ENCODE measurements at regions not wholly inside any gene's neighbourhood (a gene's known extent, or its start where the extent isn't known, plus 50 kb on each side); places are given as distances from the start of the nearest gene placed in this dataset.
"Not testable (repeated sequence)": the region's sequence is repeated elsewhere in the genome, so short reads cannot be mapped to it uniquely, and the experiment has no call there.

DNA sequence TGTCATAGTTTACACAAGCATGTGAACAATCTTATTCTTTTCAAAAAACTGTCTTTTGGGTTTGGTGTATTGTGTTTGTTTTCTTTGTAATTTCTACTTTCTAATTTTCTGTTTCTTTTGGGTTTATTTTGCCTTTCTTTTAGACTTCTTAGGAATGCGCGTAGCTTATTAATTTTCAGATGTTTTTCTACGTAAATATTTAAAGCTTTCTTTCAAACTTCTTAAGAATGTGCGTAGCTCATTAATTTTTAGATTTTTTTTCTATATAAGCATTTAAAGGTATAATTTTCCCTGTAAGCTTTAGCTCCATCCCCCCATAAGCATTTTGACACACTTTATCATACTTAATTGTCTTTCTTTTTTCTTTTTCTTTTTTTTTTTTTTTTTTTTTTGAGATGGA is 55.2 kb downstream of the RAD54L2 start:
- Histone ChIP-seq H3K14ac (ENCODE audit: insufficient read depth, low read length) (no peak overlapping the region), H3K79me1 (ENCODE audit: insufficient read depth, low read depth, low read length, poor library complexity, severe bottlenecking) (no peaks in the 10 kb centered on the region), H3K18ac (ENCODE audit: insufficient read length, low read depth, low read length) (no peak overlapping the region), H3K23me2 (ENCODE audit: insufficient read length, low read depth, low read length, poor library complexity, severe bottlenecking) (no peaks in the 10 kb centered on the region), H2BK15ac (ENCODE audit: low read depth, low read length) (no peak overlapping the region), H3K9ac (ENCODE audit: extremely low read depth, insufficient read length, low read length) (no peak overlapping the region), H4K20me1 (ENCODE audit: control insufficient read depth, insufficient read depth, insufficient read length) (no peaks in the 10 kb centered on the region), H3K27ac (ENCODE audit: insufficient read length, low read depth, low read length) (no peak overlapping the region), H2BK120ac (ENCODE audit: low read depth, low read length, poor library complexity, severe bottlenecking) (no peak overlapping the region), H4K8ac (replicated peaks; ENCODE audit: insufficient read length, low read depth, low read length) (no peak overlapping the region), H3K23ac (ENCODE audit: insufficient read length, low read depth, low read length) (no peak overlapping the region), H2BK12ac (ENCODE audit: insufficient read length, low read depth, low read length) (no peak overlapping the region), H4K91ac (ENCODE audit: insufficient read length, low read depth, low read length) (no peak overlapping the region), H4K5ac (ENCODE audit: insufficient read length, low read depth, low read length) (no peak overlapping the region), H2AK5ac (ENCODE audit: insufficient read length, low read length) (no peak overlapping the region), H3K9me3 (ENCODE audit: control insufficient read depth, low read depth, low read length) (no peaks in the 10 kb centered on the region), H2BK20ac (ENCODE audit: low read depth, low read length, poor library complexity, severe bottlenecking) (no peak overlapping the region), H3K4ac (ENCODE audit: low read depth, low read length) (no peak overlapping the region), H2AFZ (ENCODE audit: low read length) (no peak overlapping the region), H3K79me2 (ENCODE audit: insufficient read depth, low read length) (no peaks in the 10 kb centered on the region), H3K4me2 (ENCODE audit: insufficient read depth, insufficient read length, low read length) (no peak overlapping the region), H2BK5ac (ENCODE audit: insufficient read length, low read length) (no peak overlapping the region), H3K56ac (ENCODE audit: insufficient read length, low read depth, low read length) (no peak overlapping the region), H3K27me3 (ENCODE audit: insufficient read depth, low read length) (no peaks in the 10 kb centered on the region), H3T11ph (ENCODE audit: low read length) (no peak overlapping the region), H3K4me1 (ENCODE audit: insufficient read depth, low read length) (no peaks in the 10 kb centered on the region)
- H3K4me3 Mint-ChIP-seq = no peak overlapping the region
- no peak for DNase-seq
- H3K4me1 Mint-ChIP-seq = no peaks in the 10 kb centered on the region
- no CpG with 5 or more reads among the region's 4 CpGs for WGBS (ENCODE audit: extremely low coverage, insufficient read length, low lambda C conversion rate)
- peaks cover 8 to 31% (median 20%) of the 10 kb centered on the region in 3 experiments; a peak in 6 of 7 replicates for H3K36me3 Mint-ChIP-seq (ENCODE audit: insufficient read depth in 1 of 3, low read depth in 3 of 3)
- H3K27me3 Mint-ChIP-seq (ENCODE audit: low read depth) = no peaks in the 10 kb centered on the region
- H3K9me3 Mint-ChIP-seq = no peaks in the 10 kb centered on the region
- TF ChIP-seq, protein P1, sequence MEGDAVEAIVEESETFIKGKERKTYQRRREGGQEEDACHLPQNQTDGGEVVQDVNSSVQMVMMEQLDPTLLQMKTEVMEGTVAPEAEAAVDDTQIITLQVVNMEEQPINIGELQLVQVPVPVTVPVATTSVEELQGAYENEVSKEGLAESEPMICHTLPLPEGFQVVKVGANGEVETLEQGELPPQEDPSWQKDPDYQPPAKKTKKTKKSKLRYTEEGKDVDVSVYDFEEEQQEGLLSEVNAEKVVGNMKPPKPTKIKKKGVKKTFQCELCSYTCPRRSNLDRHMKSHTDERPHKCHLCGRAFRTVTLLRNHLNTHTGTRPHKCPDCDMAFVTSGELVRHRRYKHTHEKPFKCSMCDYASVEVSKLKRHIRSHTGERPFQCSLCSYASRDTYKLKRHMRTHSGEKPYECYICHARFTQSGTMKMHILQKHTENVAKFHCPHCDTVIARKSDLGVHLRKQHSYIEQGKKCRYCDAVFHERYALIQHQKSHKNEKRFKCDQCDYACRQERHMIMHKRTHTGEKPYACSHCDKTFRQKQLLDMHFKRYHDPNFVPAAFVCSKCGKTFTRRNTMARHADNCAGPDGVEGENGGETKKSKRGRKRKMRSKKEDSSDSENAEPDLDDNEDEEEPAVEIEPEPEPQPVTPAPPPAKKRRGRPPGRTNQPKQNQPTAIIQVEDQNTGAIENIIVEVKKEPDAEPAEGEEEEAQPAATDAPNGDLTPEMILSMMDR (conservative IDR thresholded peaks at IDR 0.05) = no peak
- H3K27ac Mint-ChIP-seq = no peak overlapping the region

DNA sequence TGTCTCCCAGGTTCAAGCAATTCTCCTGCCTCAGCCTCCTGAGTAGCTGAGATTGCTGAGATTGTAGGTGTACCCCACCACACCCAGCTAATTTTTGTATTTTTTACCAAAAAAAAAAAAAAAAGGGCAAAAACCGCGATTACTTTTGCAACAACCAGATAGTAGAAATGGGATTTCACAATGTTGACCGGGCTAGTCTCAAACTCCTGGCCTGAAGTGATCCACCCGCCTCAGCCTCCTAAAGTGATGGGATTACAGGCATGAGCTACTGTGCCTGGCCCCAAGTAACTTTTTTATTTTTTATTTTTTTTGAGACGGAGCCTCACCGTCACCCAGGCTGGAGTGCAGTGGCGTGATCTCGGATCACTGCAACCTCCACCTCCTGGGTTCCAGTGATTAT is 61.1 kb downstream of the RAD54L2 start:
- H2BK120ac ChIP-seq (ENCODE audit: low read depth, low read length, poor library complexity, severe bottlenecking); H2BK20ac ChIP-seq (ENCODE audit: low read depth, low read length, poor library complexity, severe bottlenecking); H3K56ac ChIP-seq (ENCODE audit: insufficient read length, low read depth, low read length); H3K27ac Mint-ChIP-seq; H3K23ac ChIP-seq (ENCODE audit: insufficient read length, low read depth, low read length); H2BK5ac ChIP-seq (ENCODE audit: insufficient read length, low read length); H3T11ph ChIP-seq (ENCODE audit: low read length); H3K9me3 ChIP-seq (ENCODE audit: control insufficient read depth, low read depth, low read length); H3K4me1 ChIP-seq (ENCODE audit: insufficient read depth, low read length); H3K14ac ChIP-seq (ENCODE audit: insufficient read depth, low read length); H4K20me1 ChIP-seq (ENCODE audit: control insufficient read depth, insufficient read depth, insufficient read length); H3K79me1 ChIP-seq (ENCODE audit: insufficient read depth, low read depth, low read length, poor library complexity, severe bottlenecking); H4K8ac ChIP-seq (replicated peaks; ENCODE audit: insufficient read length, low read depth, low read length); H4K5ac ChIP-seq (ENCODE audit: insufficient read length, low read depth, low read length); H4K91ac ChIP-seq (ENCODE audit: insufficient read length, low read depth, low read length); H2BK12ac ChIP-seq (ENCODE audit: insufficient read length, low read depth, low read length); H3K23me2 ChIP-seq (ENCODE audit: insufficient read length, low read depth, low read length, poor library complexity, severe bottlenecking); H2AK5ac ChIP-seq (ENCODE audit: insufficient read length, low read length); H3K36me3 Mint-ChIP-seq (ENCODE audit: insufficient read depth in 1 of 3, low read depth in 3 of 3); H2BK15ac ChIP-seq (ENCODE audit: low read depth, low read length); H3K79me2 ChIP-seq (ENCODE audit: insufficient read depth, low read length); H3K27ac ChIP-seq (ENCODE audit: insufficient read length, low read depth, low read length); H3K9me3 Mint-ChIP-seq; H3K18ac ChIP-seq (ENCODE audit: insufficient read length, low read depth, low read length); H3K4me1 Mint-ChIP-seq; H3K4ac ChIP-seq (ENCODE audit: low read depth, low read length); H3K4me2 ChIP-seq (ENCODE audit: insufficient read depth, insufficient read length, low read length); H3K9ac ChIP-seq (ENCODE audit: extremely low read depth, insufficient read length, low read length); H3K27me3 ChIP-seq (ENCODE audit: insufficient read depth, low read length); H3K4me3 Mint-ChIP-seq; H2AFZ ChIP-seq (ENCODE audit: low read length); H3K27me3 Mint-ChIP-seq (ENCODE audit: low read depth); DNase-seq: not testable (repeated sequence)
- no CpG with 5 or more reads among the region's 8 CpGs for WGBS (ENCODE audit: extremely low coverage, insufficient read length, low lambda C conversion rate)

All from H9 (cell line).